ENCODE measurements at regions not wholly inside any gene's neighbourhood (a gene's known extent, or its start where the extent isn't known, plus 50 kb on each side); places are given as distances from the start of the nearest gene placed in this dataset.

DNA sequence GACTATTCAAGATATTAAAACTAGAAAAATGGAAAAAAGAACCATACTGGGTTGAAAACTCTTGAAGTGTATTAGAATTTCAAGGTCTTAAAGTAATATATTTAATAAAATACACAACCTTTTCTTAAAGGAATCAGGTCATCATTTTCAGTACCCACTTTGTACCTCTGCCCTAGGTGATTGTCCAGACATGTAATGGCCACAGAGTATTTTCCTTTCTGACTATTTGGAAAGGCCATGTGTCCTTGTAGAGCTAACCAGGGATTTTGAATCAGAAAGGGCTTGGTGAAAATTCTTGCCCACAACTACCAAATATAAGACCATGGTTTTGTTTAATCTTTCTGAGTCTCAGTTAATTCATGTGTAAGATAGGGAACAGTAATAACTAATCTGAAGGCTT, 91.4 kb upstream of the MLIP start:
- no peaks in the 10 kb centered on the region for H3K27me3 Mint-ChIP-seq (ENCODE audit: low read depth)
- peaks cover 6% of the 10 kb centered on the region; the same call in 1 of the 2 replicates for H3K4me1 Mint-ChIP-seq
- POLR2A ChIA-PET = no interaction called here
- no peak overlapping the region for H3K4me3 Mint-ChIP-seq
- H3K9me3 Mint-ChIP-seq = no peaks in the 10 kb centered on the region
- CTCF ChIA-PET = no interaction called here
- H3K27ac Mint-ChIP-seq = no peak overlapping the region
- no peaks in the 10 kb centered on the region for H3K36me3 Mint-ChIP-seq
- TF ChIP-seq CREM (CRISPR knock-in tag; IDR thresholded peaks at IDR 0.05) (no peak), RELA (CRISPR knock-in tag; IDR thresholded peaks at IDR 0.05; ENCODE audit: borderline replicate concordance) (no peak), ZNF317 (CRISPR knock-in tag; IDR thresholded peaks at IDR 0.05; ENCODE audit: borderline replicate concordance, low read depth) (no peak), ZBTB21 (CRISPR knock-in tag; IDR thresholded peaks at IDR 0.05; ENCODE audit: borderline replicate concordance) (no peak), TCF7 (CRISPR knock-in tag; IDR thresholded peaks at IDR 0.05; ENCODE audit: low read depth) (no peak), MYBL2 (CRISPR knock-in tag; IDR thresholded peaks at IDR 0.05) (no peak), ZNF423 (CRISPR knock-in tag; IDR thresholded peaks at IDR 0.05) (no peak), TEAD1 (CRISPR knock-in tag; IDR thresholded peaks at IDR 0.05) (no peak)
- TF ChIP-seq, protein P1, sequence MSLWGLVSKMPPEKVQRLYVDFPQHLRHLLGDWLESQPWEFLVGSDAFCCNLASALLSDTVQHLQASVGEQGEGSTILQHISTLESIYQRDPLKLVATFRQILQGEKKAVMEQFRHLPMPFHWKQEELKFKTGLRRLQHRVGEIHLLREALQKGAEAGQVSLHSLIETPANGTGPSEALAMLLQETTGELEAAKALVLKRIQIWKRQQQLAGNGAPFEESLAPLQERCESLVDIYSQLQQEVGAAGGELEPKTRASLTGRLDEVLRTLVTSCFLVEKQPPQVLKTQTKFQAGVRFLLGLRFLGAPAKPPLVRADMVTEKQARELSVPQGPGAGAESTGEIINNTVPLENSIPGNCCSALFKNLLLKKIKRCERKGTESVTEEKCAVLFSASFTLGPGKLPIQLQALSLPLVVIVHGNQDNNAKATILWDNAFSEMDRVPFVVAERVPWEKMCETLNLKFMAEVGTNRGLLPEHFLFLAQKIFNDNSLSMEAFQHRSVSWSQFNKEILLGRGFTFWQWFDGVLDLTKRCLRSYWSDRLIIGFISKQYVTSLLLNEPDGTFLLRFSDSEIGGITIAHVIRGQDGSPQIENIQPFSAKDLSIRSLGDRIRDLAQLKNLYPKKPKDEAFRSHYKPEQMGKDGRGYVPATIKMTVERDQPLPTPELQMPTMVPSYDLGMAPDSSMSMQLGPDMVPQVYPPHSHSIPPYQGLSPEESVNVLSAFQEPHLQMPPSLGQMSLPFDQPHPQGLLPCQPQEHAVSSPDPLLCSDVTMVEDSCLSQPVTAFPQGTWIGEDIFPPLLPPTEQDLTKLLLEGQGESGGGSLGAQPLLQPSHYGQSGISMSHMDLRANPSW (CRISPR knock-in tag; conservative IDR thresholded peaks at IDR 0.05; ENCODE audit: low read depth) = no peak
- TF ChIP-seq, protein P2, sequence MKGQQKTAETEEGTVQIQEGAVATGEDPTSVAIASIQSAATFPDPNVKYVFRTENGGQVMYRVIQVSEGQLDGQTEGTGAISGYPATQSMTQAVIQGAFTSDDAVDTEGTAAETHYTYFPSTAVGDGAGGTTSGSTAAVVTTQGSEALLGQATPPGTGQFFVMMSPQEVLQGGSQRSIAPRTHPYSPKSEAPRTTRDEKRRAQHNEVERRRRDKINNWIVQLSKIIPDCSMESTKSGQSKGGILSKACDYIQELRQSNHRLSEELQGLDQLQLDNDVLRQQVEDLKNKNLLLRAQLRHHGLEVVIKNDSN (CRISPR knock-in tag; IDR thresholded peaks at IDR 0.05) = no peak
- TF ChIP-seq, protein P3, sequence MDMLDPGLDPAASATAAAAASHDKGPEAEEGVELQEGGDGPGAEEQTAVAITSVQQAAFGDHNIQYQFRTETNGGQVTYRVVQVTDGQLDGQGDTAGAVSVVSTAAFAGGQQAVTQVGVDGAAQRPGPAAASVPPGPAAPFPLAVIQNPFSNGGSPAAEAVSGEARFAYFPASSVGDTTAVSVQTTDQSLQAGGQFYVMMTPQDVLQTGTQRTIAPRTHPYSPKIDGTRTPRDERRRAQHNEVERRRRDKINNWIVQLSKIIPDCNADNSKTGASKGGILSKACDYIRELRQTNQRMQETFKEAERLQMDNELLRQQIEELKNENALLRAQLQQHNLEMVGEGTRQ (CRISPR knock-in tag; IDR thresholded peaks at IDR 0.05) = no peak
- TF ChIP-seq, protein P4, sequence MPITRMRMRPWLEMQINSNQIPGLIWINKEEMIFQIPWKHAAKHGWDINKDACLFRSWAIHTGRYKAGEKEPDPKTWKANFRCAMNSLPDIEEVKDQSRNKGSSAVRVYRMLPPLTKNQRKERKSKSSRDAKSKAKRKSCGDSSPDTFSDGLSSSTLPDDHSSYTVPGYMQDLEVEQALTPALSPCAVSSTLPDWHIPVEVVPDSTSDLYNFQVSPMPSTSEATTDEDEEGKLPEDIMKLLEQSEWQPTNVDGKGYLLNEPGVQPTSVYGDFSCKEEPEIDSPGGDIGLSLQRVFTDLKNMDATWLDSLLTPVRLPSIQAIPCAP (CRISPR knock-in tag; IDR thresholded peaks at IDR 0.05) = no peak
- TF ChIP-seq, protein P5, sequence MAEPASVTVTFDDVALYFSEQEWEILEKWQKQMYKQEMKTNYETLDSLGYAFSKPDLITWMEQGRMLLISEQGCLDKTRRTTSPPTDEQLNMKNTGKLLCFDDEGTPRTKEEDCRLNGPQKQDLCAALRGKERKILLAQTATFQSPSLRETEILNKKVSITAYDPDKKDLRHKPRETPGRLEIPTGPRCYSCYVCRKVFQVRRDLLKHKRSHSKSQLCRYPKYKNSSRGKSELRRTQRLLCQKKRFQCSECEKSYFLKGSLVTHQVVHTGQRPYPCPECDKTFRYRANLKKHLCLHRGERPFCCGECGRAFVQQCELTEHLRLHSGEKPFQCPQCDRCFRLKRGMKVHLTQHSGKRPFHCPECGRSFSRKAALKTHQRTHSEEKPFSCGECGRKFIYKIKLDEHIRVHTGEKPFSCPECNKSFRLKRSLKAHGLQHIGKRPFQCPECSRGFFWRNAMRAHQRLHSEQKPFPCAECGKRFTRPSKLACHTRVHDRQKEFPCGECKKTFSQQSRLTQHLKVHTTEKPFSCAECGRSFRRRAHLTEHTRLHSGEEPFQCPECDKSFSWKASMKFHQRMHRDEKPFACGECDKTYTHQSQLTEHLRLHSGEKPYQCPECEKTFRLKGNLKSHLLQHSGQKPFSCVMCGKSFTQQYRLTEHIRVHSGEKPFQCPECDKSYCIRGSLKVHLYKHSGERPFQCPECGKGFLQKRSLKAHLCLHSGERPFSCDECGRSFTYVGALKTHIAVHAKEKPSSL (CRISPR knock-in tag; conservative IDR thresholded peaks at IDR 0.05) = no peak
- no peak for DNase-seq (ENCODE audit: low spot score)
- no peak for ATAC-seq

DNA sequence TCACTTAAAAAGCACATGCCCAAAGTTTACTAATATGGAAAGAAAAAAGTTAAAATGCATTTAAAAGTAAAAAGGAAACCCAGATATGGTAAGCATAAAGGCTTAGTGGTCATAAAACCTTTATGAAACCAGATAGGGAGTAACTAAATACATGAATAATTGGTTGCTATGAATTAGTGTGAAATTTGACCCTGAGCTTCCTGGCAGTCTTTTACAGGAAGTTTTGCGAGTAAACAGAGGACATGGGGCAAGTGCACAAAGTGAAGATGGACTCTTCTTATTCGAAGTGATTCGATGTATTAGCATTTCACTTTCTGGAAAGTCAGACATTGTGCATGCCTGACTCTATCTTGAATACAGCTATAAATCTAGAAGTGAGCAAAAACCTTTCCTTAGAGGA, 90.9 kb upstream of the MLIP start:
- H3K4me1 Mint-ChIP-seq = 0 out of 2 replicates have a peak, but pooled peaks cover 4% of the 10 kb centered on the region

More for the DNA sequence above, 90.9 kb upstream of the MLIP start:
- ChIA-PET CTCF (no interaction called here), POLR2A (no interaction called here)
- H3K36me3 Mint-ChIP-seq = no peaks in the 10 kb centered on the region
- no peak overlapping the region for H3K4me3 Mint-ChIP-seq
- no peak for DNase-seq (ENCODE audit: low spot score)
- H3K9me3 Mint-ChIP-seq = no peaks in the 10 kb centered on the region
- no peak for TF ChIP-seq SOX15 (CRISPR knock-in tag; IDR thresholded peaks at IDR 0.05)
- TF ChIP-seq IRF2 (CRISPR knock-in tag; IDR thresholded peaks at IDR 0.05; ENCODE audit: borderline replicate concordance, low read depth) = no peak
- no peak for TF ChIP-seq ZNF232 (CRISPR knock-in tag; IDR thresholded peaks at IDR 0.05)
- no peak for TF ChIP-seq NFATC4 (CRISPR knock-in tag; IDR thresholded peaks at IDR 0.05)
- TF ChIP-seq, protein P6, sequence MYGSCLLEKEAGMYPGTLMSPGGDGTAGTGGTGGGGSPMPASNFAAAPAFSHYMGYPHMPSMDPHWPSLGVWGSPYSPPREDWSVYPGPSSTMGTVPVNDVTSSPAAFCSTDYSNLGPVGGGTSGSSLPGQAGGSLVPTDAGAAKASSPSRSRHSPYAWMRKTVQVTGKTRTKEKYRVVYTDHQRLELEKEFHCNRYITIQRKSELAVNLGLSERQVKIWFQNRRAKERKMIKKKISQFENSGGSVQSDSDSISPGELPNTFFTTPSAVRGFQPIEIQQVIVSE (CRISPR knock-in tag; IDR thresholded peaks at IDR 0.05; ENCODE audit: borderline replicate concordance) = no peak
- TF ChIP-seq, protein P4 (CRISPR knock-in tag; IDR thresholded peaks at IDR 0.05) = no peak
- no peak for TF ChIP-seq ZNF121 (CRISPR knock-in tag; IDR thresholded peaks at IDR 0.05)
- no peak for TF ChIP-seq ATF1 (CRISPR knock-in tag; IDR thresholded peaks at IDR 0.05)
- no peak for TF ChIP-seq JAZF1 (CRISPR knock-in tag; IDR thresholded peaks at IDR 0.05)
- TF ChIP-seq RELA (CRISPR knock-in tag; IDR thresholded peaks at IDR 0.05; ENCODE audit: borderline replicate concordance) = no peak
- TF ChIP-seq KAT7 (CRISPR knock-in tag; IDR thresholded peaks at IDR 0.05; ENCODE audit: borderline replicate concordance) = no peak
- TF ChIP-seq RORB (CRISPR knock-in tag; IDR thresholded peaks at IDR 0.05) = no peak
- TF ChIP-seq, protein P7, sequence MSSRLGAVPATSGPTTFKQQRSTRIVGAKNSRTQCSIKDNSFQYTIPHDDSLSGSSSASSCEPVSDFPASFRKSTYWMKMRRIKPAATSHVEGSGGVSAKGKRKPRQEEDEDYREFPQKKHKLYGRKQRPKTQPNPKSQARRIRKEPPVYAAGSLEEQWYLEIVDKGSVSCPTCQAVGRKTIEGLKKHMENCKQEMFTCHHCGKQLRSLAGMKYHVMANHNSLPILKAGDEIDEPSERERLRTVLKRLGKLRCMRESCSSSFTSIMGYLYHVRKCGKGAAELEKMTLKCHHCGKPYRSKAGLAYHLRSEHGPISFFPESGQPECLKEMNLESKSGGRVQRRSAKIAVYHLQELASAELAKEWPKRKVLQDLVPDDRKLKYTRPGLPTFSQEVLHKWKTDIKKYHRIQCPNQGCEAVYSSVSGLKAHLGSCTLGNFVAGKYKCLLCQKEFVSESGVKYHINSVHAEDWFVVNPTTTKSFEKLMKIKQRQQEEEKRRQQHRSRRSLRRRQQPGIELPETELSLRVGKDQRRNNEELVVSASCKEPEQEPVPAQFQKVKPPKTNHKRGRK (CRISPR knock-in tag; IDR thresholded peaks at IDR 0.05; ENCODE audit: borderline replicate concordance) = no peak
- TF ChIP-seq, protein P2 (CRISPR knock-in tag; IDR thresholded peaks at IDR 0.05) = no peak
- no peak for ATAC-seq
- no peak overlapping the region for H3K27ac Mint-ChIP-seq
- H3K27me3 Mint-ChIP-seq (ENCODE audit: low read depth) = no peaks in the 10 kb centered on the region

Measured in WTC11 (cell line).